ENCODE measurements at regions not wholly inside any gene's neighbourhood (a gene's known extent, or its start where the extent isn't known, plus 50 kb on each side); places are given as distances from the start of the nearest gene placed in this dataset.

DNA sequence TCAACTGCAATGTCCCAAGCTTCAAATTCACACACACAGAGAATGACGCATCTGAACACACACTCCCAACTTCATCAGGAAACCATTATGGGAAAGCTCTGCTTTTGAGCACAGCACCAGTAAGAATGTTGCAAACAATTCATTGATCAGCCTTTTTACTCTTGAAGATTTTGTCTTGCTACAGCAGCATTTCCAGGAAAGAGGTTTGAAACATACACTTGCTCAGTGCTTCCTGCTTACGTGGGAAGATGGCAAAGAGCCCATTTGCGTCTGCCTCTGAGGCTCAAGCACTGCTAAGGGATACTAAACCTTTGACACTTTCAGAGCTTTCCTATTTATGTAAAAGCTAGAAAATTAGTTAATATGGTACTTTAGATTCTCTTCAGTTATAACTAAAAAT lies 77.2 kb upstream of the MON1B start:
- TF ChIP-seq, protein P1, sequence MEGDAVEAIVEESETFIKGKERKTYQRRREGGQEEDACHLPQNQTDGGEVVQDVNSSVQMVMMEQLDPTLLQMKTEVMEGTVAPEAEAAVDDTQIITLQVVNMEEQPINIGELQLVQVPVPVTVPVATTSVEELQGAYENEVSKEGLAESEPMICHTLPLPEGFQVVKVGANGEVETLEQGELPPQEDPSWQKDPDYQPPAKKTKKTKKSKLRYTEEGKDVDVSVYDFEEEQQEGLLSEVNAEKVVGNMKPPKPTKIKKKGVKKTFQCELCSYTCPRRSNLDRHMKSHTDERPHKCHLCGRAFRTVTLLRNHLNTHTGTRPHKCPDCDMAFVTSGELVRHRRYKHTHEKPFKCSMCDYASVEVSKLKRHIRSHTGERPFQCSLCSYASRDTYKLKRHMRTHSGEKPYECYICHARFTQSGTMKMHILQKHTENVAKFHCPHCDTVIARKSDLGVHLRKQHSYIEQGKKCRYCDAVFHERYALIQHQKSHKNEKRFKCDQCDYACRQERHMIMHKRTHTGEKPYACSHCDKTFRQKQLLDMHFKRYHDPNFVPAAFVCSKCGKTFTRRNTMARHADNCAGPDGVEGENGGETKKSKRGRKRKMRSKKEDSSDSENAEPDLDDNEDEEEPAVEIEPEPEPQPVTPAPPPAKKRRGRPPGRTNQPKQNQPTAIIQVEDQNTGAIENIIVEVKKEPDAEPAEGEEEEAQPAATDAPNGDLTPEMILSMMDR (conservative IDR thresholded peaks at IDR 0.05) = no peak
- no peak for TF ChIP-seq ZFX (IDR thresholded peaks at IDR 0.05)
